GM12874 (cell line): ENCODE measurements at regions not wholly inside any gene's neighbourhood (a gene's known extent, or its start where the extent isn't known, plus 50 kb on each side); places are given as distances from the start of the nearest gene placed in this dataset.

Experiments used
- CTCF ChIP-seq: IDR thresholded peaks from 2 replicates; pipeline ENCODE4 v1.5.1; 2011; ENCODE audit warnings: low read depth, mild to moderate bottlenecking, control low read depth, low read length, moderate library complexity; ENCODE audit not compliant: insufficient read depth

DNA sequence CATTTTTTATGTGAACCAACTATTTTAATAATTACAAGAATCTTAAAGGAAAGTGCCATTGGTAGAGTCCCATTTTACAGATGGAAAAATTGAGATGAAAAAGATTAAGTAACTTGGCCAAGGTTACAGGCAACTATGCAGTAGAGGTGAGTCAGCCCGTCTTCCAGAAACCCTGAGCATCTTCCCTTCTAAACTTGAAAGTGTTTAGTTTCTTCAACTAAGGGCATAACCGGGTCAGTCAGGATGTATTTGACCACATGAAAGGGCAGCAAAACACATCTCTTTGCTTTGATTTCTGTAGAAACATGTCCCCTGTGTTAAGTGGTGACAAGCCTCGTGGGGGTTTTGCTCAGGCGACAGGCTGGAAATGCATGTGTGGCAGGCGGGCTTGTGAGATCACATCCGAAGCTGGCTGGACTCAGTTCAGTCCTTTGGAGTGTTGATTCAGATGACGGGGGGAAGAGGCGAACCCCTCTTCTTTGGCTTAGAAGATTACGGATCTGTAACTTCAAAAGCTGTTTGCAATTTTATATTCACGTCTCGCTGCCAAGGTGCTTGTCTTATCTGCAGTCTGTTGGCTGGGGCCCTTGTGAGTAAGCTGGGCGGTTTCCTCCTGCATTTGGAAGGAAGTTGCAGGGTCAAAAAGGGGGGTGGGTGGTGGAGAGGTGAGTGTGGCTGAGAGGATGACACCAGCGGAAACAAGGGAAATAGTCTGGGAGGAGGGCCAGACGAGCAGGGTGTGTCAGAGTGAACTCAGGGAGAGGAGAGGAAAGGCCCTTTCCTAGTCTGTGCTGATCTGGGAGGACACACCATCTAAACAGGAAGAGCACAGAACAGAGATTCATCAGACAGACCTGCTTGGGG, 78.9 kb upstream of the RPS23 start:
- no peak for TF ChIP-seq CTCF

DNA sequence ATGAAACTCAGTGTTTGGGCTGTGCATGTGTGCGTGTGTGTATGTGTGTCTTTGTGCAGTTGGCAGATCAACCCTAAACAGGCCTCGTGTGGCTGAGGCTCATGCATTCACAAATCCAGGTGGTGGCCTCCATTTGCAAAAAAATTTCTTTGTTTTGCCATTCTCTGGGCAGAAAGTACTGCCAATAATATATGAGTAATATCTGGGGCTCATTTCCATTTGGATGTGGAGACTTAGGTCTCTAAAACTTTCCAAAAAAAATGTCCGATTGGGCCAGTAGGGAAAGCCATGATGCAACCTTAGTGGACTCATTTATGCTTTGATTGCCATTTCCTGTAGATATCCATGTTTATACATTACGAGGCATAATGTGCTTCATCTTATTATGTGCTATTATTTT, 77.9 kb upstream of the RPS23 start:
- TF ChIP-seq CTCF: no peak

GRCh38 chr5:82355496-82355895, 77.3 kb upstream of the RPS23 start:
- no peak for TF ChIP-seq CTCF

DNA sequence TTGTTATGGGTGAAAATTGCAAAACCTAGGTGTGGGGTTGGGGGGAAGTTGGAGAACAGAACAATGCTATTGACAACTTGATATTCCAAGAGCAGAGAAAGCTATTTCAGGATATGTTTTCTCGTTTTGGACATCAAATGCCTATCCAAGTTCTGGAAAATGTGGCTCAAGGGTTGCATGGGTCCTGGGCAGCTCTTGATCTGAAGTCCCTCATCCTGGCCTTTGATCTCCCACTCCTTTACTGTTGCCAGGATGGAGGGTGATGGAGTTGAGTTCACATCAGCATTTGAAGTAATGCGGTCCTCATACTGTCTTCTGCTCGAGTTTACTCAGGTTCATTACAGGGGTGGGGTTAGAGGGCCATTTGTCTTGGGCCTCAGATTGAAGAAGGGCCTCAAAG, 76.9 kb upstream of the RPS23 start:
- TF ChIP-seq CTCF: no peak

GRCh38 chr5:82354543-82354942, 76.4 kb upstream of the RPS23 start:
- no peak for TF ChIP-seq CTCF

- TF ChIP-seq CTCF: no peak
Observed at GRCh38 chr5:82353522-82353921, 75.4 kb upstream of the RPS23 start.

DNA sequence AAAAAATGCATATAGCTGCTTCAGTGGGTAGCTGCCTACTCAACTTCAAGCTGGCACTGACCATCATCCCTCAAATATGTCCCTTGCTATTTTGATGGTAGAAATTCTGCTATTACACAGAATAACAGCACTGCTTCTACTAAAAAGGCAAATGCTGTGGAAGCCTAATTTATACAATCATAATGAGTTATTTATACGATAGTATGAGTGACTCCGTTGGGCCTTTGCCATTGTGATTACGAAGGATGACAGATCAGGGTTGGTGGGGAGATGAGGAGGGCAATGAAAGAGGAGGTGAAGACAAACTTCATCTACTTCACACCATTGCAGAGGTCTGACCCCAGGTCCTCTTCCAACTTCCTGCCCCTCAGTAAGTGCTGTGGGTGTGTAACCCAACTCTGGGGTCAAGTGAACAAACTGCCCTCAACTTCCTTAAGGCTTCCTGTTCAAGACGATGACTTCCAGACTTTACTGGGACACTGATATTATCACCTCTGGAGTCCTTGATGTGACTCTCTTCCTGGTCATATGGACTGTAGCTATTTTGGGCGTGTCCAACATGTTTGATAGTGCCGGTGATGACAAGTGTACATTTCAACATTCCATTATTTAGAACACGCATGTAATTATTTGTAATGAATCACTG, 74.1 kb upstream of the RPS23 start:
- TF ChIP-seq CTCF: no peak
